GM10248 (cell line): ENCODE measurements at regions not wholly inside any gene's neighbourhood (a gene's known extent, or its start where the extent isn't known, plus 50 kb on each side); places are given as distances from the start of the nearest gene placed in this dataset.

Experiments used
- CTCF ChIA-PET: fragments of 300-600 bp; sonication (Branson Sonifier 250); formaldehyde crosslinking; extraction: SDS; loops from one replicate; lab custom pipeline; 2021; ENCODE audit warnings: antibody characterized with exemption; lab: Yijun Ruan, JAX
- POLR2A ChIA-PET: fragments of 350-650 bp; sonication (Branson Sonifier 250); formaldehyde crosslinking; extraction: SDS; loops from one replicate; lab custom pipeline; 2020; ENCODE audit warnings: antibody characterized with exemption; lab: Yijun Ruan, JAX
- DNase-seq: peaks from one replicate; pipeline ENCODE4 v3.0.0; 2012; ENCODE audit errors: extremely low spot score
- TF ChIP-seq, protein P1 (sequence below): IDR thresholded peaks from 2 replicates; pipeline ENCODE4 v1.5.1; 2012; ENCODE audit warnings: mild to moderate bottlenecking, low read depth; ENCODE audit errors: extremely low read depth, missing control alignments, control extremely low read depth

DNA sequence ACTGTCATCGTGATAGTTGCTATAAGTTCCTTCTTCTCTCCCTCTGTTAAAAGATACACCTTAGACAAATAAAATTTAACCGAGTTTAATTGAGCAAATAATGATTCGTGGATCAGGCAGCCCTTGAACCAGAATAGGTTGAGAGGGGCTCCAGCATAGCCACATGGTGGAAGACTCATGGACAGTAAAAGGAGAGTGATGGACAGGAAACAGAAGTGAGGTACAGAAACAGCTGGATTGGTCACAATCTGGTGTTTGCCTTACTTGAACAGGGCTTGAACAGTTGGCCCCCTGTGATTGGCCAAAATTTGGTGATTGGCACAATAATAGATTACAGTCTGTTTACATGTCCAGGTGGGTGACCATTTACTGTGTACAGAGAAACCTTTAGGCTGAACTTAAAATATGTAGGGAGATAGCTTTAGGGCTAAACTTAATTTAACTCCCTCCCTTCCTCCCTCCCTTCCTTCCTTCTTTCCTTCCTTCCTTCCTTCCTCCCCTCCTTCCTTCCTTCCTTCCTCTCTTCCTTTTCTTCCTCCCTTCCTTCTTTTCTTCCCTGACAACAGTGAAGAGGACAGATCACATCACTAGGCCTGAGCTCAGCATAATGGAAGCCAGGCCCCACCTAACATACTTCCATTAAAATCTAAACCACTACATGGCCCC lies 531.8 kb upstream of the JARID2 start:
- no peak for DNase-seq
- ChIA-PET CTCF (interaction anchor here (1.1 to 1.5 kb wide), 4 partner anchors 12 to 41 kb away, joined by 3 to 7 read pairs (median 3); no protein-coding TSS in a partner anchor), POLR2A (no interaction called here)

DNA sequence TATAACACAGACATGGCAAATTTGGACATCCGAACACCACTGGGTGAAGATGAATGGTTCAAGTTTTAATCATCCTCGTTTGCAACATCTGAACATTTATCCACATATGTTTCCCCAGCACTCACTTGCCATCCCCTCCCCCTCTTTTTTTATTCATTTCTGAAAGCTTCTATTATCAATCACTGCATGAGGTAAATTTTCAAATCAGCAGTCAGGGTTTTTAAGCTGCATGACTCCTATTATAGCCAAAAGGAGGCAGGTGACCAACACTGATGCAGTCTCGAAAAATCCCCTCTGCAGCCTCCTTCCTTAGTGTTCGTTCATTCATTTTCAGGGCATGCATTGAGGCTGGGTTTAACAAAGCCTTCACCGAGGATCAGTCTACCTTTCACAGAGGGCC lies 530.8 kb upstream of the JARID2 start:
- DNase-seq: no peak
- CTCF ChIA-PET: interaction anchor here (1.1 to 1.5 kb wide), 3 partner anchors 11 to 42 kb away, joined by 3 to 7 read pairs (median 3); no protein-coding TSS in a partner anchor
- POLR2A ChIA-PET: no interaction called here
- TF ChIP-seq, protein P1, sequence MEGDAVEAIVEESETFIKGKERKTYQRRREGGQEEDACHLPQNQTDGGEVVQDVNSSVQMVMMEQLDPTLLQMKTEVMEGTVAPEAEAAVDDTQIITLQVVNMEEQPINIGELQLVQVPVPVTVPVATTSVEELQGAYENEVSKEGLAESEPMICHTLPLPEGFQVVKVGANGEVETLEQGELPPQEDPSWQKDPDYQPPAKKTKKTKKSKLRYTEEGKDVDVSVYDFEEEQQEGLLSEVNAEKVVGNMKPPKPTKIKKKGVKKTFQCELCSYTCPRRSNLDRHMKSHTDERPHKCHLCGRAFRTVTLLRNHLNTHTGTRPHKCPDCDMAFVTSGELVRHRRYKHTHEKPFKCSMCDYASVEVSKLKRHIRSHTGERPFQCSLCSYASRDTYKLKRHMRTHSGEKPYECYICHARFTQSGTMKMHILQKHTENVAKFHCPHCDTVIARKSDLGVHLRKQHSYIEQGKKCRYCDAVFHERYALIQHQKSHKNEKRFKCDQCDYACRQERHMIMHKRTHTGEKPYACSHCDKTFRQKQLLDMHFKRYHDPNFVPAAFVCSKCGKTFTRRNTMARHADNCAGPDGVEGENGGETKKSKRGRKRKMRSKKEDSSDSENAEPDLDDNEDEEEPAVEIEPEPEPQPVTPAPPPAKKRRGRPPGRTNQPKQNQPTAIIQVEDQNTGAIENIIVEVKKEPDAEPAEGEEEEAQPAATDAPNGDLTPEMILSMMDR: no peak

More for the DNA sequence above, 531.8 kb upstream of the JARID2 start:
- TF ChIP-seq, protein P1: no peak

DNA sequence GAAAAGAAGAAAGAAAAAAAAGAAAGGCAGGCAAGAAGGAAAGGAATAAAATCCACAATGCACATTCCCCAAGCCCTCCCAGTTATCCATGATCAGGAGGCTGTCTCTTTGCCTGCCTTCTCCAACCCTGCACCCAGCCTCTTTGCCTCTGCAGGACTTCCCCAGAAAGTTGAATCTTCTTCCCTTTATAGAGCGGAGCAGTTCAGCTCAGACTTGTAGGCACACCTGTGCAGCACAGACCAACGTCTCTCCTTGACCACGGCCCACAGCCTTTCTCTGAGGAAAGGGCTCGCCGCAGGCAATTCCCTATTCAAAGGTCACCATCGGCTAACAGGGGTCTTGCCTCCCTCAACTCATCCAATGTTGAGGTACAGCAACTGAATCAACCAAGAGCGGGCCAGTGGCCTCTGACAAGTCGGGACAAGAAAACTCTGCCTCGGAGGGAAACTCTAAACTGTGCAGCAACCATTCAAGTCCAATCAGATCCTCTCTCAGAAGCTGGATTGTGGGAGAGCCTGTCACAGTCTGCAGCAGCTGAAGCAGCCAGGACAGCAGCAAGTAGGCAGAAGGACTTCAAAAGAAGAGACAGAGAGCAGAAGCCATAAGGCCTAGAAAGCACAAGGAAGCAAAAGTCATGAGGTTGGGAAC lies 529.2 kb upstream of the JARID2 start:
- no peak for DNase-seq
- TF ChIP-seq, protein P1: no peak
- ChIA-PET POLR2A (interaction anchor here (1.1 kb wide), 1 partner anchor 13 kb away, joined by 4 read pairs; no protein-coding TSS in a partner anchor), CTCF (interaction anchor here (1.2 to 2.4 kb wide), 5 partner anchors 9 to 72 kb away, joined by 3 to 9 read pairs (median 5); no protein-coding TSS in a partner anchor)

DNA sequence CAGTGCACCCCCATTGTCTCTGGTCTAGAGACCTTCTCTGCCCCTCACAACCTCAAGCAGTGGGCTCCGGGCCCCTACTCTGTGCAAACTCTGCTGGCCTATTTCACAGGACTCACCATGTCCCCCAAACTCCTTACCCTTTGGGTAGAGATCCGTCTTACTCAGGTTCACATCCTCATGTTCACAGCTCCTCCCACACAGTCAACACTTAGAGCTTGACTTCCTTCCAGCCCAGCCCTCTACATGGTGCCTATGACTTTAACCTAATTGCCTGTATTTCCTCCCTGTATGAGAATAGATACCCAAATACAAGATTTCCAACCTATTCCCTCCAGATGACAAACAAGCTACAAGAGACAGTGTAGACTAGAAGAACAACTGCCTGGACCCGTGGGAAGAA lies 528.6 kb upstream of the JARID2 start:
- TF ChIP-seq, protein P1: no peak
- DNase-seq: peak; percentile 22
- ChIA-PET POLR2A (no interaction called here), CTCF (interaction anchor here (1.2 to 2.4 kb wide), 5 partner anchors 9 to 71 kb away, joined by 3 to 9 read pairs (median 5); no protein-coding TSS in a partner anchor)

DNA sequence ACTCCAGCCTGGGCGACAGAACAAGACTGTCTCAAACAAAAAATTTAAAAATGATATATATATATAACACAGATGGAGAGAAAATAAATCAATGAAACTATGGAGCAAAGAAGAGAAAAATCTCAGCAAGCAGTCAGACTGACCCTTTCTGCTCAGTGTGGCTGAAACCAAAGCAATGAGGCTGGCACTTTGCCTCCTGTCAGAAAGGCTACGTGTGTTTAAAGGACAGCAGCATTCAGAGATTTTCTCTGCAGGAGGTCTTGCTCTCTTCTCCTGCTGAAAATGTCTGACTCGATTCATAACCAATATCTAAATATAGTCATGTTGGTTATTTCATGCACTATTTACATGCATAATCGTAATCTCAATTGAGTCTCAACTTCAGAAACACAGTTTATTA lies 527.0 kb upstream of the JARID2 start:
- TF ChIP-seq, protein P1: no peak
- no peak for DNase-seq
- POLR2A ChIA-PET: interaction anchor here (0.6 kb wide), 1 partner anchor 72 kb away, joined by 4 read pairs; no protein-coding TSS in a partner anchor
- CTCF ChIA-PET: interaction anchor here (0.9 kb wide), 1 partner anchor 23 kb away, joined by 3 read pairs; no protein-coding TSS in a partner anchor

DNA sequence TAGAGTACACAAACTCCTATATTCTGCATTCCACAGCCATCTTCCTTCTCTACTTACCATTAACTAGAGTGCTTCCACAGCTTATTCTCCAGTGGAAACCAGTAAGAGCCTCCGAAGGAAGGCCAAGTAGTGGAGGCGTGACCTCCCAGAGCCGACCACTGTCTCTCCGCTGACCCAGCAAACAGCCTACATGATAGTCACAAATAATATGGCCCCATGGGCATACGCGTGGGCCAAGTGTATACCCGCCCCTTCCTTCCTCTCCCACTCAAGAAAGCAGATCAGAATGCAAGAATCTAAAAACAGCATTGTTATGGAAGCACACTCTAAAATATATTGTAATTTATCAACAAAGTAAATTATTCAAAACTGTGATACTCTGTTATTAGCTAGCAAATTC lies 526.6 kb upstream of the JARID2 start:
- ChIA-PET POLR2A (interaction anchor here (0.6 kb wide), 1 partner anchor 72 kb away, joined by 4 read pairs; no protein-coding TSS in a partner anchor), CTCF (no interaction called here)
- DNase-seq: no peak
- TF ChIP-seq, protein P1: no peak
